Colonic mucosa (tissue), 4 donors: ENCODE measurements at regions not wholly inside any gene's neighbourhood (a gene's known extent, or its start where the extent isn't known, plus 50 kb on each side); places are given as distances from the start of the nearest gene placed in this dataset.

Experiments used
- DNase-seq: peaks from one replicate; pipeline ENCODE4 v3.0.0-alpha.2; 2020
- H3K27ac ChIP-seq: fragments of 200-600 bp; one replicate; pipeline ENCODE4 v1.8.0; 2021
- H3K27me3 ChIP-seq: fragments of 200-600 bp; one replicate; pipeline ENCODE4 v1.8.0; 2021
- H3K36me3 ChIP-seq: fragments of 200-600 bp; one replicate; pipeline ENCODE4 v1.8.0; 2021
- H3K4me1 ChIP-seq: fragments of 200-600 bp; one replicate; pipeline ENCODE4 v1.8.0; 2021; ENCODE audit warnings: mild to moderate bottlenecking
- H3K4me3 ChIP-seq: fragments of 200-600 bp; one replicate; pipeline ENCODE4 v1.8.0; 2021
- H3K9ac ChIP-seq, 2 donors: one replicate each; pipeline ENCODE4 v1.7.0; 2013; ENCODE audit warnings: control low read depth in 2 of 2, low read depth in 2 of 2, low read length in 2 of 2
- H3K9me3 ChIP-seq: fragments of 200-600 bp; one replicate; pipeline ENCODE4 v1.8.0; 2021
- CTCF ChIP-seq: fragments of 200-600 bp; IDR thresholded peaks from one replicate; pipeline ENCODE4 v1.8.0; 2022; ENCODE audit warnings: antibody characterized with exemption, mild to moderate bottlenecking
- intact Hi-C: fragments of 100-400 bp; cut with DNase I; formaldehyde crosslinking; loops from one replicate; pipeline ENCODE4 v1.14.1; 2022
- donor health status: healthy.
- donor health status: DM: no; HTN: no; CAD: no.
- donor health status: DM: no; HTN: no; CAD: no.

- DNase-seq: no peak
- no peaks in the 10 kb centered on the region for H3K27me3 ChIP-seq
- H3K9me3 ChIP-seq: no peaks in the 10 kb centered on the region
- H3K36me3 ChIP-seq: no peaks in the 10 kb centered on the region
- TF ChIP-seq CTCF: no peak
- H3K27ac ChIP-seq: no peak overlapping the region
- no peaks in the 10 kb centered on the region for H3K4me1 ChIP-seq
- H3K9ac ChIP-seq: no peak overlapping the region
- no peak overlapping the region for H3K4me3 ChIP-seq
- intact Hi-C loops: no loop called here
Observed at GRCh38 chr16:86679490-86679889, 101.1 kb downstream of the FOXL1 start.

GRCh38 chr16:86680162-86680561, 101.8 kb downstream of the FOXL1 start:
- Histone ChIP-seq H3K4me1 (no peaks in the 10 kb centered on the region), H3K9ac (no peak overlapping the region), H3K9me3 (no peaks in the 10 kb centered on the region), H3K36me3 (no peaks in the 10 kb centered on the region), H3K27ac (no peak overlapping the region), H3K4me3 (no peak overlapping the region), H3K27me3 (no peaks in the 10 kb centered on the region)
- intact Hi-C loops: no loop called here
- DNase-seq: no peak
- TF ChIP-seq CTCF: no peak

- H3K27me3 ChIP-seq: no peaks in the 10 kb centered on the region
- no peaks in the 10 kb centered on the region for H3K36me3 ChIP-seq
- no peak overlapping the region for H3K4me3 ChIP-seq
- no peak overlapping the region for H3K27ac ChIP-seq
- H3K9me3 ChIP-seq: no peaks in the 10 kb centered on the region
- H3K9ac ChIP-seq: no peak overlapping the region
- intact Hi-C loops: no loop called here
- TF ChIP-seq CTCF: no peak
- no peaks in the 10 kb centered on the region for H3K4me1 ChIP-seq
- DNase-seq: no peak
Observed at GRCh38 chr16:86680661-86681030, 102.3 kb downstream of the FOXL1 start.

GRCh38 chr16:86681031-86681756, 102.8 kb downstream of the FOXL1 start:
- H3K27ac ChIP-seq: no peak overlapping the region
- TF ChIP-seq CTCF: no peak
- H3K4me3 ChIP-seq: no peak overlapping the region
- no peaks in the 10 kb centered on the region for H3K9me3 ChIP-seq
- intact Hi-C loops: no loop called here
- no peaks in the 10 kb centered on the region for H3K27me3 ChIP-seq
- H3K4me1 ChIP-seq: no peaks in the 10 kb centered on the region
- no peaks in the 10 kb centered on the region for H3K36me3 ChIP-seq
- no peak overlapping the region for H3K9ac ChIP-seq
- no peak for DNase-seq

- Histone ChIP-seq H3K9me3 (no peaks in the 10 kb centered on the region), H3K4me1 (no peaks in the 10 kb centered on the region), H3K27ac (no peak overlapping the region), H3K36me3 (no peaks in the 10 kb centered on the region), H3K4me3 (no peak overlapping the region), H3K9ac (no peak overlapping the region), H3K27me3 (no peaks in the 10 kb centered on the region)
- intact Hi-C loops: no loop called here
- DNase-seq: no peak
- no peak for TF ChIP-seq CTCF
Observed at GRCh38 chr16:86681757-86682106, 103.4 kb downstream of the FOXL1 start.
